HK-2 (cell line): ENCODE measurements at regions not wholly inside any gene's neighbourhood (a gene's known extent, or its start where the extent isn't known, plus 50 kb on each side); places are given as distances from the start of the nearest gene placed in this dataset.

Experiments
- DNase-seq: peaks from one replicate; pipeline ENCODE4 v3.0.0-alpha.2; 2018; ENCODE audit not compliant: unreplicated experiment

DNA sequence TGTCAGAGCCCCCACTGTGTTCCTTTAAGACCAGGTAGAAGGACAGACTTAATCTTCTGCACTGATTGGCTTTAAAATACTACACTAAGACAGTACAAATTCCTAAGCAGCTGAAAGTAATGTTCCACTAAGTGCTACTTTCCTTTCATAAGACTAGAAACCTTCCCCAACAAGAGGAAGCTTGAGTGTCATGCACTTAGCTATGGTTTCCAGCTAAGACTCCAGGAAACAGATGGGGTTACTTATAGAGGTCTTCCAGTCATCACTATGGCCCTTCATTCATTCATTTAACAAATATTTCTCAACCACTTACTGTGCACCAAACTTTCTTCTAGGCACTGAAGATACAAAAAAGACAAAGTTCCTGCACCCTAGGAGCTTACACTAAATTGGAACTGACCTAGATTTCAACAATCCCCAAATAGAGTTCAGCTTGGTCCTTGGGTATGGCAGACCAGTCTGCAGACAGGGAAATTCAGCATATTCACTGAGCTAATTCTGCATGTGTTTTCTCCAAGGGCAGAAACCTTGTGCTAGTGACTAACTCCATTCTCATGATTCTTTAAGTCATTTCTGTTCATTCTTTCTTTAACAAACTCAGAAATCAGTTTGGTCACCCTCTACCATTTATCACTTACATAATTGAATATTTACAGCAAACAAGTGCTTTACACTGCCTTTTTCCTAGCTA, 178.4 kb upstream of the MTNR1B start:
- DNase-seq, result no peak

DNA sequence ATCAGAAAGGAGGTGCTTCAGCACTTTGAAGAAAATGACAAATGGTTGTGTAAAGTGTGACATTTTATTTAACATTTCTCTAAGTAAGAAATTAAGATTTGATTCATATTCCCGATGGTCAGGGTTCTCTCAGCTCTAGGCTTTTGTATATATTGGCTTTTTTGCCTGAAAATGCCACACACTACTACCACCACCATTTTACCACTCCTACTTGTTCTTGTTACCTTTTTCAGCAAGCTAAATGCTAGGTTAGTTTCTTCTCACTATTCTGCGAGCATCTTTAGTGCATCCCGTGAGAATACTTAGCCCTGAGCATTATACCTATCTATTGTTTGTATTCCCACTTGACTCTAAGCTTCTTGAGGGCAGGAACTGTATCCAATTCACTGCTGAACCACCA, 177.6 kb upstream of the MTNR1B start:
- DNase-seq, result no peak

DNA sequence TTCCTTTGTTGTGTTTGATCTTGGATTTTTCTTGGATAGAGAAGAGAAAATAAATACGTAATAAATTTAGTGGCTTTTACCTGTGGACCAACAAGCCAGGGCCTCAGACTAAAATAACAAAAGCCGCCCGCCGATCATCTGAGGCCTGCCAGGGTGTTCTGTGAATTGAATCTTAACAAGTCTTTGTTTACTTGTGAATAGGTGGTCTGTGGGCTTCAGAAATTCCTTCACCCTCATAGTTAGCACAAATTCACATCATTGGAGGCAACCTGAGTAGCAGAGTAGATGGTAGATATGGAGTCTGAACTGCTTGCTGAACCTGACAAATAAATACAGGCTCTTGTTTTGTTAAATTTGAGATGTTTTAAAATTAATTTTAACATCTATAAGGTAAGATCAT, 176.3 kb upstream of the MTNR1B start:
- no peak for DNase-seq

DNA sequence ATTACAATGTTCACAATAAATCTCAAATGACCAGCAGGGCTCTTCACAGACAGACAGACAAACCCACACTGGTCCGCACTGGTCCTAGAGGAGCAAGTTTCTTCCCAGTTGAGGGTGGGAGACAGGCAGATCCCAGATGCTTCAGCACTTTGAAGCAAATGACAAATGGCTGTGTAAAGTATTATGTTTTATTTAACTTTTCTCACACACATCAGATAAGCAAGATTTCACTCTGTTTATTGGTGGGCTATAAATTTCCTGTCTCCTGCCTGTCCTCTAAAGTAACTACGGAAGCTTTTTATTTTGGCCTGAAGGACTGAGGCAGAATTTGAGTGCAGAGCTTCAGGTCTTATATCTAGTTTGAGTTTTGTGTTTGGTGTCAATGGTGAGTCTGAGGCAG, 174.7 kb upstream of the MTNR1B start:
- DNase-seq, result no peak

DNA sequence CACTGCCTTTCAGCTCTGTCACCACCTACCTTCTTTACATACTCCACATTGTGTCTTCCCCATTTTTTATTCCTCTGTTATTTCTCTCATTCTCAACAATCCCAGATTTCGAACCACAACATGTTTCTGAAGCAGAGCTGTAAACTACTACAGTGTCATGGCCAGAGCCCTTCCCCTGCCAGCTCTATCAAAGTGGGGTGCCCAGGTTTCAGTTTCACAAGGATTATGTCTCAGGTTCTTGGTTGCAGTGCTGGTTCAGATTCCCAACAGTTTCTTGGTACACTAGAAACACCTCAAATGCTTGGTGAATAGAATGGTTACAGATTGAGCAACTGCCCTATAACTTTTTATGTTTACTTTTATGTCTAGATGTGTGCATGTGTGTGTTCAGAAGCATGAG, 172.7 kb upstream of the MTNR1B start:
- no peak for DNase-seq

DNA sequence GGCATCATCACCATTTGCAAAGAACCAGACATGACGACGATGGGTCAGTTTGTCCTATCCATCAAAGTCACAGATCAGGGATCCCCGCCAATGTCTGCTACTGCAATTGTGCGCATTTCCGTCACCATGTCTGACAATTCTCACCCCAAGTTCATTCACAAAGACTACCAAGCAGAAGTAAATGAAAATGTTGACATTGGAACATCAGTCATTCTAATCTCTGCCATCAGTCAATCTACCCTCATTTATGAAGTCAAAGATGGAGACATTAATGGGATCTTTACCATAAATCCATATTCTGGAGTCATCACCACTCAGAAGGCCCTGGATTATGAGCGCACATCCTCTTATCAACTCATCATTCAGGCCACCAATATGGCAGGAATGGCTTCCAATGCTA, 171.6 kb upstream of the MTNR1B start:
- no peak for DNase-seq

DNA sequence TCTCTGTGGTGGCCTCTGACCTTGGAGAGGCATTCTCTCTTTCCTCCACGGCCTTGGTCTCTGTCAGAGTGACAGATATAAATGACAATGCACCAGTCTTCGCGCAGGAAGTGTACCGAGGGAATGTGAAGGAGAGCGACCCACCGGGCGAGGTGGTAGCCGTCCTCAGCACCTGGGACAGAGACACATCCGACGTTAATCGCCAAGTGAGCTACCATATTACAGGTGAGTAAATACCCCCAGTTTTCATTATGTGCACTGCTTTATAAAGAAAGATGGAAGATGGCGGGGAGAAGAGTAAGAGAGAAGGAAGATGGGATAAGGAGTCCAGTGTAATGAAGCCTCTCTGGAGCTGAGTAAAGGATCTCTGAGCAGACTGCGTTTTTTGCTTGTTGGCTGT, 167.8 kb upstream of the MTNR1B start:
- DNase-seq, result no peak

DNA sequence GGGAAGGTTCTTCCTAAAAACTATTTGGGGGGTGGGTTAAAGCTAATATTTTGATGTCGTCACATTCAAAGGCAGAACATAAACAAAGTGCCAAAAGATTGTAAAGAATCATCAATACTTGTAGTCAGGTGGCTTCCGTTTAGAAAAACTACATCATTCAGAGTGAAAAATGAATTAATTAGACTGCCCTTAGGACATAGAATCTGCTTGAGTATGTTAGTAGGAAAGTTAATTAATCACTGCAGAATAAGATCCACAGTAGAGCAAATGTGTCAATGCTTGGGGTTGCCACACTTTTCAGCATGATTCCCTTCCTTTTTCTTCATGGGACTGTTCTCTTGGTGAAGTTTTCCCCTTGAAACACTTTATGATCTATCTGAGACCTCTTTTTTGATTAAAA, 166.8 kb upstream of the MTNR1B start:
- no peak for DNase-seq

DNA sequence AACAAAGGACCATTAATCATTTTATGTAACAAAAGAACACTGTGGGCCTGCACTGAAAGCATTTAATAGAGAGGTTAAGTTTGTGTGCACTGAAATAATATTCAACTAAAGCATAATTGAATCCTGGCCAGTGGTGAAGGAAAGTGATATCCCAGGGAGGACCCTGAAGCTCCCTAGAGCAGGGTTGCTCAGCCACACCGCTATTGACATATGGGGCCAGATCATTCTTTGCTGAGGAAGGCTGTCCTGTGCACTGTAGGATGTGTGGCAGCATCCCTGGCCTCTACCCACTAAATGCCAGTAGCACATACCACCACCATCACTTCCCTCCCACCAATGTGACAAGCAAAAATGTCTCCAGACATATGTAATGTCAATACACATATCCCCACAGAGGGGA, 166.1 kb upstream of the MTNR1B start:
- DNase-seq, result no peak

DNA sequence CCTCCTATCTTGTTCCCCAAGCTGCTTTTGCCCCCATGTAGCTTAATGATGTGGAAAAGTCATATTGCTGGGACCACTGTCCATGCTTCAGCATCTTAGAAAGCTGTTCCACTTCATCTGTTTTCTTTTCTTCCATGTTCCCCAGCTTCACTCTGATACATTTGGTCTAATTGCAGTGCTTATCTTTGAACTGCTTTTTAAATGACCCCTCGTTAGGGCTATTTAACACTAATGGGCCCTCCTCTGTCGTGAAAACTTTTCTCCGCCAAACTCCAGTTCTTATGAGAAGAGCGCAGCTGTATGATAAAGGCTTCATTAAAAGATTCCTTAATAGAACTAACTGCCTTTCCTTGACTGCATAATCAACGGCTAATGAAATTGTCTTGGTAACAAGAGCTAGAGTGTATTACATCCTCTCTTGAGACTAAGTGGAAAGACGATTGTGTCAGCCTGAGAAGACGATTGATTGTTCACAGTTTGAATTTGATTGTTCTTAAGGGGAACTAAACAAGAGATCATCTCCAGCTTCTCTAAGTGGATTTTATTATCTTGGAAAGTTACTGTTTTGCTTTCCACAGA, 165.0 kb upstream of the MTNR1B start:
- no peak for DNase-seq

DNA sequence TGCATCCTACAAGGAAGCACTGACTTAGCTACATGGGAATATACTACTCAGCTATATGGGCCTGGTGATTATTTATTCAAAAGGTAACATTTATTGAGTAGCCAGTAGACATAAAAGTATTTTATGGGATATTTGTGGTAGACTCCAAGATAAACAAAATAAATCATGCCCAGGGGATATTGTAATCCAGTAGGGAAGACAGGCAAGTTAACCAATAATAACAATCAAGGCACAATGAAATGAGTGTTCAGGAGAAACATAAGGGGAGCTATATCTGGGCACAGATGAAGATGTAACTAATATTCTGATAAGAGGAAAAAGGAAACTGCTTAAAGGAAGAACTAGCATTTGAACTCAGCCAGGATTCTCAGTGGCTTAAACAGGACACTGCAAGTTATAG, 161.4 kb upstream of the MTNR1B start:
- no peak for DNase-seq

DNA sequence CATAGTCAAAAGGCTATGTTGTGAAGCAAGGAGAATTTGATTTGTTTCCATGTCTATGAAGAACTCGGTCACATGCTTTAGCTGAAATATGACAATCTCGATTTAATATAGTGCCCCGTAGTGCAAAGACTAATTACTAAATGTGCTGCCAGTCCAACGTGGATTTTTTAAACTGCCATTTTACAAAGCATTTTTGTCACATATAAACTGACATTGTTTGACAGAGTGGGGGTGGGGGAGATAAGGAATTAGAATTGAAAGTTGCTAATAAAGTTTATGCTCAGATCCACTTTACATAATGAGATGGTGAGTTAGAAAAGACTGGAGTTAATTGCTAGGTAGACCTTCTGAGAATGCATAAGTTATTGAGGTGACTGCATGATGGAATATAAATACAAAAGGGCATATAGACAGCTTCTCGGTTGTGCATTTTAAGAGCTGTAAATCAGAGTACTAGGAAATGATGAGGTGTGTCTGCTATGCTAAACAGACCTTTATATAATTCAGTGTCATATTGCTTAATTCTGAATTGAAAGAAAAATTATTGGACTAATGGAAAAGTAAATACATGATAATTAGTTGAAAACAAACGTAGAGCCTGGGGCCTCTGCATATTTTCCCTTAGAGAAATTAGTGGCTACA, 158.9 kb upstream of the MTNR1B start:
- no peak for DNase-seq

DNA sequence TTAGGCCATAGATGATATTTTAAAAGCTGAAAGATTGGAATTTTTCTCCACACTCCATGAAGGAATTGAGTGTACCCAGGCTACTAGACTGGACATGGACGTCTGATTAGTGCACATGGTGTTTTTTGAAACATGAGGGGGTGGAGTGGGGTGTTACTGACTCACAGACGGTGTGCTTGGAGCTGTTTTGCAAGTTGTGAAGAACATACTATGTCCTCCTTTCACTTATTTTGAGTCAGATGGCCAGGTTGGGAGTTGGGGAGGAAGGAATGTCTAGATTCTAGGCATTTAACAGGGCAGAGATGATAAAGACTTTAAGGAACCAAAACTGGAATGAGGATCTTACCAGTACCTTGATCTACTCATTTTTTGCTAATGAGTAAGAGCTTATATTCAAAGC, 158.1 kb upstream of the MTNR1B start:
- DNase-seq, result no peak

DNA sequence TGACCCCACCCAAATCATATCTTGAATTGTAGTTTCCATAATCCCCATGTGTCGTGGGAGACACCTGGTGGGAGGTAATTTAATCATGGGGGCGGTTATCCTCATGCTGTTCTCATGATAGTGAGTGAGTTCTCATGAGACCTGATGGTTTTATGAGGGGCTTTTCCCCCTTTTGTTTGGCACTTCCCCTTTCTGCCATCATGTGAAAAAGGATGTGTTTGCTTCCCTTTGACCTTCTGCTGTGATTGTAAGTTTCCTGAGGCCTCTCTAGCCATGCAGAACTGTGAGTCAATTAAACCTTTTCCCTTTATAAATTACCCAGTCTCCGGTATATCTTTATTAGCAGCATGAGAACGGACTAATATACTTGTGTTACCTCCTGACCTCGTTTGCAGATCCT, 156.6 kb upstream of the MTNR1B start:
- DNase-seq, result no peak

DNA sequence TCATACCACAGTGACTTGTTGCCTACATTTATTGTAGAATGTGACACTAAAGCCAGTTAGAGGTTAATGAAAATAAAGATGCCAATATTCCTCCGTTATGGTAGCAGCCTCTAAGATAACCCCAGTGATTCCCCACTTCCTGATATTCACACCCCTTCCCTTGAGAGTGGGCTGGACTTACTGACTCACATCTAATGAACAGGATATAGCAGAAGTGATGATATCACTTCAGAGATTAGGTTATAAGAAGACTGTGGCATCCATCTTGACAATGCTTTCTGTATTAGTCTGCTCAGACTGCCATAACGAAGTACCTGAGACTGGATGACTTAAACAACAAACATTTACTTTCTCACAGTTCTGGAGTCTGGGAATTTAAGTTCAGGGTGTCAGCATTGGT, 149.6 kb upstream of the MTNR1B start:
- DNase-seq, result no peak

DNA sequence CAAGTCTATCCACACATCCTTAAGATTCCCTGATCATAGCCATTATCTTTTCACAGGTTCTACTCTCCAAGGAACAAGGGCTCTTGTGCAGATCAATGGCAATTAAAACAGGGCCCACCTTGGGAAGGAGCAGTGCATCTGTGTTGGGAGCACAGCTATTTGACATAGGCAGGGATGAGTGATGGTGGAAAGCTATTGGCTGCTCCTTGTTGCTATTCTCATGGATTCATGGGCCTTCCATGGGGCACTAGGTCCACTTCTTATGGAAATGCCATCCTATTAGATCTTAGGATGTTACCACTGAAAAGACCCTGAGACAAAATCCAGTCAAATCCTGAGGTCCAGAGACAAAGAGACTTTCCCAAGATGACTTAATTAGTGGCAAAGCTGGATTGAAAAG, 148.6 kb upstream of the MTNR1B start:
- DNase-seq, result no peak

DNA sequence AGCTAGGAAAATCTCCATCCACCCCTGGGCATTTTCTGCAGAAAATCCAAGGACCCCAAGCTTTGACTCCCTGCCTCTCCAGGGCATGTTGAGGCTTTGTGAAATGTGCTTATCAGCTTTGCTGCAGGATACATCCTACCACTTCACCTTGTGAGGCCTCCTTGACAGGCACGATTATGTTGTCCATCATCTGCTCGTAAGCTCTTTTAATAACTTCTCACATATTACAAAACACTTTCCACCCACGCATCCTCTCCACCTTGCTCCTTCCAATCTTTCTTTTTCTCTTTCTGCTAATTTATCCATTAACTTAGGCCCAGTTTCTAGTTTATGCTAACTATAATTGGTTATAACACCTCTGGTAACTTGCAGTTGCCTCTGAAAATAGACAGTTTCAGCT, 147.0 kb upstream of the MTNR1B start:
- DNase-seq, result no peak

DNA sequence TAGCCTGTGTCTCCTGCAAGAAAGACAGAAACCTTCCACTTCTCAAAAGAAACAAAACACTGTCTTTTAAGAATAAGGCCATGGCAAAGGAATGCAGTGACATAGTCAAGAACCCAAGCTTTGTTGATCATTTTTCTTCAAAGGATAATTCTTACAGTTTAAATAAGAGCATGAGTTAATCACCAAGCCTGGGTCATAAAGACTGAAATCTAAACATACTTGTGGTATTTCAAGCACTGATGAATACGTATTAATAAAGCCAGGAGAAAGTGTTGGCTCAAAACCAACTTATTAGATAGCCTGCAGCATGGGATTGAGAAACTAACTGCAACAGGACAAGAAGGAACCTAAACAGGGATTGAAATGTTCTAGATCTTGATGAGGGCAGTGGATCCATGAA, 143.3 kb upstream of the MTNR1B start:
- no peak for DNase-seq

DNA sequence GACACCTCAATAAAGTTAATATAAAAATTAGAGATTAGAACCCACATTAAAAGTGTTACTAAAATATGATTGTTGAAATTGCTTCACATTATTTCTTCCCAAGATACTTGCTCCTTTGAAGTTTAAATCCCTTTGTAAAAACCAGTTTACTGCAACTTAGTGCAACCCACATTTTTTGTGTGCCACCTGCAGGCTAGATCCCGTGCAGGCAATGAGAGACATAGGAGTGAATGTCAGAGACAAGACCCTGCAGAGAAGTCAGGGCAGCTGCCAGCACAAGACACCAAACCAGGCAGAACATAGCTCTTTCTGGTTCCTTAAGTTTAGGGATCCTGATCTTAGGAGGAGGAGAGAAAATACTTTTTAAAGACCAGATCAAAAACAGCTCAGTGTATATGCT, 142.8 kb upstream of the MTNR1B start:
- no peak for DNase-seq

DNA sequence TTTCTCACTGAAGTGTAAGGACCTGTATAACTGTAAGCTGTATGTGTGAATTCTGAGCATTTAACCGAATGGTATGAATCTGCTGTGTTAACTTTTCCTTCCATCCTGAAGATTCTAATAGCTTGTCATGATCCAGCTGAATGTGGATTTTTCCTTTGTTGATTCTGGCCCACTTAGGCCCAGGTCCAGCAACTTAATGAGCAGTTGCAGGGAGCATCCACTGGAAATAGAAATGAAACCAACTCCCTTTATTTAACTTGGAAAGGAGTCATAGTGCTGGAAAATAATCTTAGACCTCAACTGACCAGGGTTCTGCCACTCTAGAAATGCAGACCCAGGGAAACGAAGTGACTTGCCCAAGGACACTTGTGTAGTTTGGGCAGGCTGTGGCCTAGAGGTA, 142.3 kb upstream of the MTNR1B start:
- no peak for DNase-seq

DNA sequence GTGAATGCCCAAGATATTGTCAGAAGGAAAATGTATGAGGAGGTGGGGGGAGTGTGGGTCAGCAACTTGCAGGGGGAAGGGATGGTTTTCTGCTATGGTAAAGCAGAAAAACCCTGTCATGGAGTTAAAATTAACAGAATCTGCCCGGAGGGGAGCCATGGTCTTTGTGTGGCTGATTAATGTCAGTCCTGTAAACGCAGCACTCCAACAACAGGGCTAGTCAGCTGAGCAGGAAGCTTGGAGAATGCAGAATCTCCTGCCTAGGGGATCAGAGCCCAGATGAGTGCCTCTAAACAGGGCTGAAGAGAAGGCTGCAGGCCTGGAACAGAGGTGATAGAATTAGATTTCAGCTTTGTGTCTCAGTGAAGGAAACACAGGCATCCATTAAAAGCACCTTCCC, 140.9 kb upstream of the MTNR1B start:
- DNase-seq, result no peak

DNA sequence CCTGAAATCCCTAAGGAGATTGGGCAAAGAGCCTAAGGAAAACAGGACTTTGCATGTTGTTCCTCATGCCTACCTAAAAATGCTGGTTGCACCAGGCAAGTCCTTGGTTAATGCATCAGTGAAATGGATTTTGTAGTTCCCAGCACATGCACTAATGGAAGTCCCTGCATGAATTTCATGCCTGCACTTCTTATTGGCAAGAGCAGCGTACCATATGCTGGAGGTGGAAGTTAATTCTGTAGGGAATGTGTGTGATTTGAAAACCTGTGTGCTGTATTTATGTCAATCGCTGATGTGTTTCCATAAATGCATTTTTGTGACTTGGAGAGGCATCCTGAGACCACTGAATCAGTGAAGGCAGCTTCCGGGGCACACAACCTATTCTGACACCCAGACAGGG, 140.3 kb upstream of the MTNR1B start:
- no peak for DNase-seq

DNA sequence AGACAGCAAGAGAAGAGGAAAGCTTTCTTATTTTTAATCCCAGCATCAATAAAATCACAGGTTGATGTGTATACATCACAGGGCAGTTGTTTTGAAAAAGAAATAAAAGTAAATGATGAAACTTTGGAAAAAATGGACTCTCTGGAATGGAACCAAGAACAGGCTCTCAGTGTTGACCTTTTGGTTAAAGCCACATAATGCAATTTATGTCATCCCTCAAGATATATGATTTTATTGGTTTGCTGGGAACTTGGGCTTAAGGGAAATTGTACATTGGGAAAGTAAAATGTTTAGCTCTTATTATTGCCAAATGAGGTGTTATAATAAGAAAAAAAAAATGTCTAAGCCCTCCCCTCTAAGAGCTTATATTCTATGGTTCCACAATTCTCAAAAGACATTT, 139.8 kb upstream of the MTNR1B start:
- no peak for DNase-seq
